WTC11 (cell line): ENCODE measurements at regions not wholly inside any gene's neighbourhood (a gene's known extent, or its start where the extent isn't known, plus 50 kb on each side); places are given as distances from the start of the nearest gene placed in this dataset.

Experiments used
- ATAC-seq: fragments of 200-7000 bp; cut with Tn5 transposase; 2 replicates; pipeline ENCODE4 v1.10.0; 2021; ENCODE audit warnings: mild to moderate bottlenecking, moderate library complexity
- CTCF ChIA-PET: fragments of 300-600 bp; sonication (Branson Sonifier 250); formaldehyde crosslinking; loops from one replicate; lab custom pipeline; 2021; ENCODE audit warnings: antibody characterized with exemption; lab: Charles Lee
- POLR2A ChIA-PET: fragments of 350-600 bp; sonication (Branson Sonifier 250); formaldehyde crosslinking; loops from one replicate; lab custom pipeline; 2021; ENCODE audit warnings: antibody characterized with exemption; lab: Charles Lee
- DNase-seq: peaks from one replicate; pipeline ENCODE4 v3.0.0; 2021; ENCODE audit warnings: low spot score
- H3K27ac Mint-ChIP-seq: 2 replicates; pipeline ENCODE4 v1.8.0; 2021; ENCODE audit warnings: mixed read lengths
- H3K27me3 Mint-ChIP-seq: 2 replicates; pipeline ENCODE4 v1.8.0; 2021; ENCODE audit warnings: low read depth, mild to moderate bottlenecking, moderate library complexity, mixed read lengths
- H3K36me3 Mint-ChIP-seq: 2 replicates; pipeline ENCODE4 v1.8.0; 2021; ENCODE audit warnings: mixed read lengths
- H3K4me1 Mint-ChIP-seq: 2 replicates; pipeline ENCODE4 v1.8.0; 2022; ENCODE audit warnings: mixed read lengths
- H3K4me3 Mint-ChIP-seq: 2 replicates; pipeline ENCODE4 v1.8.0; 2021; ENCODE audit warnings: mild to moderate bottlenecking, moderate library complexity, mixed read lengths
- H3K9me3 Mint-ChIP-seq: 2 replicates; pipeline ENCODE4 v1.8.0; 2021; ENCODE audit warnings: mixed read lengths
- CREM ChIP-seq: sonication (generic); formaldehyde crosslinking; IDR thresholded peaks from 2 replicates; pipeline ENCODE4 v1.8.1; 2022; ENCODE audit warnings: mild to moderate bottlenecking, missing genetic modification reagents, moderate library complexity
- ELF4 ChIP-seq: sonication (generic); formaldehyde crosslinking; IDR thresholded peaks from 2 replicates; pipeline ENCODE4 v1.8.1; 2022; ENCODE audit warnings: low read depth, mild to moderate bottlenecking, moderate library complexity, missing genetic modification reagents
- FOXK1 ChIP-seq: sonication (generic); formaldehyde crosslinking; IDR thresholded peaks from 2 replicates; pipeline ENCODE4 v1.8.0; 2022; ENCODE audit warnings: mild to moderate bottlenecking, moderate library complexity, missing genetic modification reagents
- GTF2I ChIP-seq: fragments of 250-450 bp; sonication (Bioruptor Pico); conservative IDR thresholded peaks from 2 replicates; pipeline ENCODE4 v1.4.0; 2021; ENCODE audit warnings: mild to moderate bottlenecking
- JAZF1 ChIP-seq: fragments of 250-450 bp; sonication (Bioruptor Pico); IDR thresholded peaks from 2 replicates; pipeline ENCODE4 v1.9.0; 2021; ENCODE audit warnings: moderate library complexity, mild to moderate bottlenecking, inconsistent platforms
- RORB ChIP-seq: fragments of 250-450 bp; sonication (Bioruptor Pico); IDR thresholded peaks from 2 replicates; pipeline ENCODE4 v1.9.0; 2021; ENCODE audit warnings: mild to moderate bottlenecking
- SMAD4 ChIP-seq: sonication (generic); formaldehyde crosslinking; IDR thresholded peaks from 2 replicates; pipeline ENCODE4 v1.8.0; 2022; ENCODE audit warnings: mild to moderate bottlenecking, missing genetic modification reagents
- ZNF232 ChIP-seq: sonication (generic); formaldehyde crosslinking; IDR thresholded peaks from 2 replicates; pipeline ENCODE4 v1.8.0; 2022; ENCODE audit warnings: mild to moderate bottlenecking, missing genetic modification reagents
- ZNF263 ChIP-seq: sonication (generic); formaldehyde crosslinking; IDR thresholded peaks from 2 replicates; pipeline ENCODE4 v1.8.1; 2022; ENCODE audit warnings: low read depth, mild to moderate bottlenecking, moderate library complexity, missing genetic modification reagents
- ZNF317 ChIP-seq: sonication (generic); formaldehyde crosslinking; IDR thresholded peaks from 2 replicates; pipeline ENCODE4 v1.8.1; 2023; ENCODE audit warnings: low read depth, mild to moderate bottlenecking, moderate library complexity, missing genetic modification reagents, borderline replicate concordance
- ZNF416 ChIP-seq: fragments of 250-450 bp; sonication (Bioruptor Pico); IDR thresholded peaks from 2 replicates; pipeline ENCODE4 v1.9.0; 2021; ENCODE audit warnings: mild to moderate bottlenecking, inconsistent platforms
- TF ChIP-seq, protein P1 (sequence below): sonication (generic); formaldehyde crosslinking; IDR thresholded peaks from 2 replicates; pipeline ENCODE4 v1.8.1; 2023; ENCODE audit warnings: mild to moderate bottlenecking, missing genetic modification reagents, borderline replicate concordance
- TF ChIP-seq, protein P2 (sequence below): sonication (generic); formaldehyde crosslinking; IDR thresholded peaks from 2 replicates; pipeline ENCODE4 v1.8.0; 2022; ENCODE audit warnings: mild to moderate bottlenecking, missing genetic modification reagents
- TF ChIP-seq, protein P3 (sequence below): fragments of 200-600 bp; IDR thresholded peaks from 2 replicates; pipeline ENCODE4 v1.8.0; 2022; ENCODE audit warnings: antibody characterized with exemption
- TF ChIP-seq, protein P4 (sequence below): fragments of 250-450 bp; sonication (Bioruptor Pico); IDR thresholded peaks from 2 replicates; pipeline ENCODE4 v1.9.0; 2021; ENCODE audit warnings: moderate library complexity, mild to moderate bottlenecking, inconsistent platforms, borderline replicate concordance
- TF ChIP-seq, protein P5 (sequence below): sonication (generic); formaldehyde crosslinking; IDR thresholded peaks from 2 replicates; pipeline ENCODE4 v1.8.1; 2023; ENCODE audit warnings: mild to moderate bottlenecking, missing genetic modification reagents, moderate library complexity
- TF ChIP-seq, protein P6 (sequence below): sonication (generic); formaldehyde crosslinking; IDR thresholded peaks from 2 replicates; pipeline ENCODE4 v1.8.0; 2023; ENCODE audit warnings: missing genetic modification reagents
- TF ChIP-seq, protein P7 (sequence below): fragments of 250-450 bp; sonication (Bioruptor Pico); IDR thresholded peaks from 2 replicates; pipeline ENCODE4 v1.9.0; 2021; ENCODE audit warnings: mild to moderate bottlenecking, borderline replicate concordance
- TF ChIP-seq, protein P8 (sequence below): sonication (generic); formaldehyde crosslinking; IDR thresholded peaks from 2 replicates; pipeline ENCODE4 v1.8.1; 2023; ENCODE audit warnings: mild to moderate bottlenecking, missing genetic modification reagents, moderate library complexity
- TF ChIP-seq, protein P9 (sequence below): fragments of 250-450 bp; sonication (Bioruptor Pico); IDR thresholded peaks from 2 replicates; pipeline ENCODE4 v1.8.0; 2021; ENCODE audit warnings: mild to moderate bottlenecking

DNA sequence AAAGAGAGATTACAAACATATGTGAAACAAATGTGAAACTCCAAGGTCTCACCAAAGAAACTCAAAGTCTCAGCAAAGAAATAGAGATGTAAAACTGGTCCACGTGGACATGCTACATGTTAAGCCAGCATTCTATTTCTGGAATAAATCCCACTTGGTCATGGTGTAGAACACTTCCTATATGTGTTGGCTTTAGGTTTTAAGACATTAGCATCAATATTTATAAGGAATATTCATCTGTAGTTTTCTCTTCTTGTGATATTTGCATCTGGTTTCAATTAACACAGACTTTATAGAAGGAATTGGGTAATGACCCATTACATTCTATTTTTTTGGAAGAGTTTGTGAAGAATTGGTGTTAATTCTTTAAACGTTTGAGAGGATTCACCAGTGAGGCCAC is 133.1 kb downstream of the COPS8 start (continued):
- TF ChIP-seq, protein P1, sequence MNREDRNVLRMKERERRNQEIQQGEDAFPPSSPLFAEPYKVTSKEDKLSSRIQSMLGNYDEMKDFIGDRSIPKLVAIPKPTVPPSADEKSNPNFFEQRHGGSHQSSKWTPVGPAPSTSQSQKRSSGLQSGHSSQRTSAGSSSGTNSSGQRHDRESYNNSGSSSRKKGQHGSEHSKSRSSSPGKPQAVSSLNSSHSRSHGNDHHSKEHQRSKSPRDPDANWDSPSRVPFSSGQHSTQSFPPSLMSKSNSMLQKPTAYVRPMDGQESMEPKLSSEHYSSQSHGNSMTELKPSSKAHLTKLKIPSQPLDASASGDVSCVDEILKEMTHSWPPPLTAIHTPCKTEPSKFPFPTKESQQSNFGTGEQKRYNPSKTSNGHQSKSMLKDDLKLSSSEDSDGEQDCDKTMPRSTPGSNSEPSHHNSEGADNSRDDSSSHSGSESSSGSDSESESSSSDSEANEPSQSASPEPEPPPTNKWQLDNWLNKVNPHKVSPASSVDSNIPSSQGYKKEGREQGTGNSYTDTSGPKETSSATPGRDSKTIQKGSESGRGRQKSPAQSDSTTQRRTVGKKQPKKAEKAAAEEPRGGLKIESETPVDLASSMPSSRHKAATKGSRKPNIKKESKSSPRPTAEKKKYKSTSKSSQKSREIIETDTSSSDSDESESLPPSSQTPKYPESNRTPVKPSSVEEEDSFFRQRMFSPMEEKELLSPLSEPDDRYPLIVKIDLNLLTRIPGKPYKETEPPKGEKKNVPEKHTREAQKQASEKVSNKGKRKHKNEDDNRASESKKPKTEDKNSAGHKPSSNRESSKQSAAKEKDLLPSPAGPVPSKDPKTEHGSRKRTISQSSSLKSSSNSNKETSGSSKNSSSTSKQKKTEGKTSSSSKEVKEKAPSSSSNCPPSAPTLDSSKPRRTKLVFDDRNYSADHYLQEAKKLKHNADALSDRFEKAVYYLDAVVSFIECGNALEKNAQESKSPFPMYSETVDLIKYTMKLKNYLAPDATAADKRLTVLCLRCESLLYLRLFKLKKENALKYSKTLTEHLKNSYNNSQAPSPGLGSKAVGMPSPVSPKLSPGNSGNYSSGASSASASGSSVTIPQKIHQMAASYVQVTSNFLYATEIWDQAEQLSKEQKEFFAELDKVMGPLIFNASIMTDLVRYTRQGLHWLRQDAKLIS (CRISPR knock-in tag), result no peak
- no peak for TF ChIP-seq FOXK1
- TF ChIP-seq CREM (CRISPR knock-in tag), result no peak
- TF ChIP-seq, protein P2, sequence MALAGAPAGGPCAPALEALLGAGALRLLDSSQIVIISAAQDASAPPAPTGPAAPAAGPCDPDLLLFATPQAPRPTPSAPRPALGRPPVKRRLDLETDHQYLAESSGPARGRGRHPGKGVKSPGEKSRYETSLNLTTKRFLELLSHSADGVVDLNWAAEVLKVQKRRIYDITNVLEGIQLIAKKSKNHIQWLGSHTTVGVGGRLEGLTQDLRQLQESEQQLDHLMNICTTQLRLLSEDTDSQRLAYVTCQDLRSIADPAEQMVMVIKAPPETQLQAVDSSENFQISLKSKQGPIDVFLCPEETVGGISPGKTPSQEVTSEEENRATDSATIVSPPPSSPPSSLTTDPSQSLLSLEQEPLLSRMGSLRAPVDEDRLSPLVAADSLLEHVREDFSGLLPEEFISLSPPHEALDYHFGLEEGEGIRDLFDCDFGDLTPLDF (CRISPR knock-in tag), result no peak
- no peak for TF ChIP-seq ELF4
- TF ChIP-seq SMAD4, result no peak
- TF ChIP-seq, protein P3, sequence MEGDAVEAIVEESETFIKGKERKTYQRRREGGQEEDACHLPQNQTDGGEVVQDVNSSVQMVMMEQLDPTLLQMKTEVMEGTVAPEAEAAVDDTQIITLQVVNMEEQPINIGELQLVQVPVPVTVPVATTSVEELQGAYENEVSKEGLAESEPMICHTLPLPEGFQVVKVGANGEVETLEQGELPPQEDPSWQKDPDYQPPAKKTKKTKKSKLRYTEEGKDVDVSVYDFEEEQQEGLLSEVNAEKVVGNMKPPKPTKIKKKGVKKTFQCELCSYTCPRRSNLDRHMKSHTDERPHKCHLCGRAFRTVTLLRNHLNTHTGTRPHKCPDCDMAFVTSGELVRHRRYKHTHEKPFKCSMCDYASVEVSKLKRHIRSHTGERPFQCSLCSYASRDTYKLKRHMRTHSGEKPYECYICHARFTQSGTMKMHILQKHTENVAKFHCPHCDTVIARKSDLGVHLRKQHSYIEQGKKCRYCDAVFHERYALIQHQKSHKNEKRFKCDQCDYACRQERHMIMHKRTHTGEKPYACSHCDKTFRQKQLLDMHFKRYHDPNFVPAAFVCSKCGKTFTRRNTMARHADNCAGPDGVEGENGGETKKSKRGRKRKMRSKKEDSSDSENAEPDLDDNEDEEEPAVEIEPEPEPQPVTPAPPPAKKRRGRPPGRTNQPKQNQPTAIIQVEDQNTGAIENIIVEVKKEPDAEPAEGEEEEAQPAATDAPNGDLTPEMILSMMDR, result no peak
- TF ChIP-seq ZNF416, result no peak

DNA sequence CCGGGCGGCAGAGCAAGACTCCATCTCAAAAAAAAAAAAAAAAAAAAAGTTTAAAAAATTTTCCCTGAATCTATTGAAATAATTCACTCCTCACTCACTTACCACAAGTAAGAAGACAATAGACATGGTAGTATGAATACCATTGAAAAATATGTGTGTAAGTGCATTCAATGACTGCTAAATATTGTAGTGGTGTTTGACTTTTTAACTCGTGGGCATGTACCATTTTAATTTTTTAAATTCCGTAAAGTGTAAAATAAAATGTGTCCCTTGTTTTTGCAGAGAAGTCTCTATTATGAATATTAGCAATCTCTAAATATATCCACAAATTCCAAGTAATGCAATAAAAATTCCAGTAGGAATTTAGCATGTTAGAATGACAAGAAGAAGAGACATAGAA is 134.1 kb downstream of the COPS8 start:
- POLR2A ChIA-PET, result no interaction called here
- H3K9me3 Mint-ChIP-seq, result peaks cover 4% of the 10 kb centered on the region; the same call in 1 of the 2 replicates
- no peak for DNase-seq
- CTCF ChIA-PET, result no interaction called here
- peaks cover 4% of the 10 kb centered on the region; the same call in 1 of the 2 replicates for H3K36me3 Mint-ChIP-seq
- no peak overlapping the region for H3K27ac Mint-ChIP-seq
- H3K4me3 Mint-ChIP-seq, result no peak overlapping the region
- no peaks in the 10 kb centered on the region for H3K27me3 Mint-ChIP-seq
- H3K4me1 Mint-ChIP-seq, result peaks cover 44% of the 10 kb centered on the region
- no peak for ATAC-seq
- TF ChIP-seq JAZF1 (CRISPR knock-in tag) (no peak), ZNF263 (CRISPR knock-in tag) (no peak), SMAD4 (no peak), ZNF317 (CRISPR knock-in tag) (no peak), FOXK1 (no peak), ZNF232 (no peak), RORB (CRISPR knock-in tag) (no peak), GTF2I (no peak)
- TF ChIP-seq, protein P4, sequence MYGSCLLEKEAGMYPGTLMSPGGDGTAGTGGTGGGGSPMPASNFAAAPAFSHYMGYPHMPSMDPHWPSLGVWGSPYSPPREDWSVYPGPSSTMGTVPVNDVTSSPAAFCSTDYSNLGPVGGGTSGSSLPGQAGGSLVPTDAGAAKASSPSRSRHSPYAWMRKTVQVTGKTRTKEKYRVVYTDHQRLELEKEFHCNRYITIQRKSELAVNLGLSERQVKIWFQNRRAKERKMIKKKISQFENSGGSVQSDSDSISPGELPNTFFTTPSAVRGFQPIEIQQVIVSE (CRISPR knock-in tag), result no peak
- TF ChIP-seq, protein P5, sequence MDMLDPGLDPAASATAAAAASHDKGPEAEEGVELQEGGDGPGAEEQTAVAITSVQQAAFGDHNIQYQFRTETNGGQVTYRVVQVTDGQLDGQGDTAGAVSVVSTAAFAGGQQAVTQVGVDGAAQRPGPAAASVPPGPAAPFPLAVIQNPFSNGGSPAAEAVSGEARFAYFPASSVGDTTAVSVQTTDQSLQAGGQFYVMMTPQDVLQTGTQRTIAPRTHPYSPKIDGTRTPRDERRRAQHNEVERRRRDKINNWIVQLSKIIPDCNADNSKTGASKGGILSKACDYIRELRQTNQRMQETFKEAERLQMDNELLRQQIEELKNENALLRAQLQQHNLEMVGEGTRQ (CRISPR knock-in tag), result no peak
- TF ChIP-seq, protein P6, sequence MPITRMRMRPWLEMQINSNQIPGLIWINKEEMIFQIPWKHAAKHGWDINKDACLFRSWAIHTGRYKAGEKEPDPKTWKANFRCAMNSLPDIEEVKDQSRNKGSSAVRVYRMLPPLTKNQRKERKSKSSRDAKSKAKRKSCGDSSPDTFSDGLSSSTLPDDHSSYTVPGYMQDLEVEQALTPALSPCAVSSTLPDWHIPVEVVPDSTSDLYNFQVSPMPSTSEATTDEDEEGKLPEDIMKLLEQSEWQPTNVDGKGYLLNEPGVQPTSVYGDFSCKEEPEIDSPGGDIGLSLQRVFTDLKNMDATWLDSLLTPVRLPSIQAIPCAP, result no peak
- TF ChIP-seq, protein P7, sequence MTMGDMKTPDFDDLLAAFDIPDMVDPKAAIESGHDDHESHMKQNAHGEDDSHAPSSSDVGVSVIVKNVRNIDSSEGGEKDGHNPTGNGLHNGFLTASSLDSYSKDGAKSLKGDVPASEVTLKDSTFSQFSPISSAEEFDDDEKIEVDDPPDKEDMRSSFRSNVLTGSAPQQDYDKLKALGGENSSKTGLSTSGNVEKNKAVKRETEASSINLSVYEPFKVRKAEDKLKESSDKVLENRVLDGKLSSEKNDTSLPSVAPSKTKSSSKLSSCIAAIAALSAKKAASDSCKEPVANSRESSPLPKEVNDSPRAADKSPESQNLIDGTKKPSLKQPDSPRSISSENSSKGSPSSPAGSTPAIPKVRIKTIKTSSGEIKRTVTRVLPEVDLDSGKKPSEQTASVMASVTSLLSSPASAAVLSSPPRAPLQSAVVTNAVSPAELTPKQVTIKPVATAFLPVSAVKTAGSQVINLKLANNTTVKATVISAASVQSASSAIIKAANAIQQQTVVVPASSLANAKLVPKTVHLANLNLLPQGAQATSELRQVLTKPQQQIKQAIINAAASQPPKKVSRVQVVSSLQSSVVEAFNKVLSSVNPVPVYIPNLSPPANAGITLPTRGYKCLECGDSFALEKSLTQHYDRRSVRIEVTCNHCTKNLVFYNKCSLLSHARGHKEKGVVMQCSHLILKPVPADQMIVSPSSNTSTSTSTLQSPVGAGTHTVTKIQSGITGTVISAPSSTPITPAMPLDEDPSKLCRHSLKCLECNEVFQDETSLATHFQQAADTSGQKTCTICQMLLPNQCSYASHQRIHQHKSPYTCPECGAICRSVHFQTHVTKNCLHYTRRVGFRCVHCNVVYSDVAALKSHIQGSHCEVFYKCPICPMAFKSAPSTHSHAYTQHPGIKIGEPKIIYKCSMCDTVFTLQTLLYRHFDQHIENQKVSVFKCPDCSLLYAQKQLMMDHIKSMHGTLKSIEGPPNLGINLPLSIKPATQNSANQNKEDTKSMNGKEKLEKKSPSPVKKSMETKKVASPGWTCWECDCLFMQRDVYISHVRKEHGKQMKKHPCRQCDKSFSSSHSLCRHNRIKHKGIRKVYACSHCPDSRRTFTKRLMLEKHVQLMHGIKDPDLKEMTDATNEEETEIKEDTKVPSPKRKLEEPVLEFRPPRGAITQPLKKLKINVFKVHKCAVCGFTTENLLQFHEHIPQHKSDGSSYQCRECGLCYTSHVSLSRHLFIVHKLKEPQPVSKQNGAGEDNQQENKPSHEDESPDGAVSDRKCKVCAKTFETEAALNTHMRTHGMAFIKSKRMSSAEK (CRISPR knock-in tag), result no peak
- TF ChIP-seq, protein P8, sequence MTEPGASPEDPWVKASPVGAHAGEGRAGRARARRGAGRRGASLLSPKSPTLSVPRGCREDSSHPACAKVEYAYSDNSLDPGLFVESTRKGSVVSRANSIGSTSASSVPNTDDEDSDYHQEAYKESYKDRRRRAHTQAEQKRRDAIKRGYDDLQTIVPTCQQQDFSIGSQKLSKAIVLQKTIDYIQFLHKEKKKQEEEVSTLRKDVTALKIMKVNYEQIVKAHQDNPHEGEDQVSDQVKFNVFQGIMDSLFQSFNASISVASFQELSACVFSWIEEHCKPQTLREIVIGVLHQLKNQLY (CRISPR knock-in tag), result no peak
- TF ChIP-seq, protein P9, sequence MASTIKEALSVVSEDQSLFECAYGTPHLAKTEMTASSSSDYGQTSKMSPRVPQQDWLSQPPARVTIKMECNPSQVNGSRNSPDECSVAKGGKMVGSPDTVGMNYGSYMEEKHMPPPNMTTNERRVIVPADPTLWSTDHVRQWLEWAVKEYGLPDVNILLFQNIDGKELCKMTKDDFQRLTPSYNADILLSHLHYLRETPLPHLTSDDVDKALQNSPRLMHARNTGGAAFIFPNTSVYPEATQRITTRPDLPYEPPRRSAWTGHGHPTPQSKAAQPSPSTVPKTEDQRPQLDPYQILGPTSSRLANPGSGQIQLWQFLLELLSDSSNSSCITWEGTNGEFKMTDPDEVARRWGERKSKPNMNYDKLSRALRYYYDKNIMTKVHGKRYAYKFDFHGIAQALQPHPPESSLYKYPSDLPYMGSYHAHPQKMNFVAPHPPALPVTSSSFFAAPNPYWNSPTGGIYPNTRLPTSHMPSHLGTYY (CRISPR knock-in tag), result no peak
